Left lobe of liver (tissue), 2 donors: ENCODE measurements at regions not wholly inside any gene's neighbourhood (a gene's known extent, or its start where the extent isn't known, plus 50 kb on each side); places are given as distances from the start of the nearest gene placed in this dataset.
"Not testable (repeated sequence)": the region's sequence is repeated elsewhere in the genome, so short reads cannot be mapped to it uniquely, and the experiment has no call there.

Experiments
- ATAC-seq: fragments of 200-7000 bp; cut with Tn5 transposase; one replicate; pipeline ENCODE4 v1.9.1; 2020; ENCODE audit warnings: mild to moderate bottlenecking, moderate library complexity
- DNase-seq: peaks from one replicate; pipeline ENCODE4 v3.0.0-alpha.2; 2020; ENCODE audit warnings: low spot score
- donor health status: DM: no; HTN: no; CAD: no; lungs with moderate emphysema.
- donor health status: DM: no; HTN: yes; CAD: no.

DNA sequence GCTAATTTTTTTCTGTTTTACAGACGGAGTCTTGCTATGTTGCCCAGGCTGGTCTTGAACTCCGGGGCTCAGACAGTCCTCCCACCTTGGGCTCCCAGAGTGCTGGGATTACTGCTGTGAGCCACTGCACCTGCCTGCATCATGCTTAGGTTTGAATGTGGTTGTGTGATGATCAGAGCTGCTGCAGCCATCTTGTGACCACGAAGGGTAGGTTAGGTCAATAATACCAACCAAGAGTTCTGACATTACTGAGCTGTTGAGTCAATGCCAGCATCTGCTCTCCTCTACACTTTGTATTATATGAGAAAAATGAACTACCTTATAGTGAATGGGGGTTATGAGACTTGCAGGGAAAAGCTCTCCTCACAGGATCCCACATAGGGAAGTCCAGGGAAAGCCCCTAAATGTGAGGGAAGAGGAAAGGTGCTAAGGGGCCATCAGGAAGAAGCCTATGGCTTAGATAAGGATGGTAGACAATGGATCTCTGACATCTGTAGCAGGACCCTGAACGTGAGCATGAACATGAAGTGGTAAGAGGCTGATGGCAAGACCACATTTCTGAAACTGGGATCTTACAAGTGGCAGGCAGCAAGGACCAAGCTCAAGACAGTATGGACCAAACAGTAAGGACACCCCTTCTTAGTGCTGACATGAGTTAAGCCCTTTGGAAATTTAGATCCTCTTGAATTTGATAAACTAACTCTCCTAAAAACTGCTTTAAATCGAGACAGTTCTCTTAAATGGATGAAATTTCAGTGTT is 75.7 kb upstream of the ZNF169 start:
- ATAC-seq (no peak), DNase-seq (no peak)

DNA sequence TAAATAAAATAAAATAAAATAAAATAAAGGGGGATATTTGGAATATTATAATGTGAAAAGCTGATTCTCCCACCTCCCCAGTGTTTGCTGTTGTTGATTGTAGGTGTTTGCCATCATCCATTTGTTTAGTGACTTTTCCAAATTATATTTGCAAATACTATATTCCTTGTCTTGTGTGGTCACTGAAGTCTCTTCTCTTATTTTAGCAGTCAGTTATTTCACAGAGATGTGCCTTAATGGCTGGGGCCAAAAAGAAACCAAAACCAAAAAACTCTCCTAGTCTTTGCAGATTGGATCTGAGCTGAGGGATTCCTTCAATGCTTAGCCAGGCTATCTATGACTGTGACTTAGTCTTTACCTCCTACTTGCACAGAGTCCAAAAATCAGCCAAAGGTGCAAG is 70.9 kb upstream of the ZNF169 start:
- DNase-seq: no peak
- ATAC-seq: no peak

DNA sequence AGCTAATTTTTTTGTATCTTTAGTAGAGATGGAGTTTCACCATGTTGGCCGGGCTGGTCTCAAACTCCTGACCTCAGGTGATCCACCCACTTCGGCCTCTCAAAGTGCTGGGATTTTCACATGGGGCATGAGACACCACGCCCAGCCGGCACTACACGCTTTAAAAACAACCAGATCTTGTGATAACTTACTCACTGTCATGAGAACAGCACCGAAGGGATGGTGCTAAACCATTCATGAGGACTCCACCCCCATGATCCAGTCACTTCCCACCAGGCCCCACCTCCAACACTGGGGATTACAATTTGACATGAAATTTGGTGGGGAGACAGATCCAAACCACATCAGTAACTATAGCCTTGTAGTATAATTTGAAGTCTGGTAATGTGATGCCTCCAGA is 67.4 kb upstream of the ZNF169 start:
- ATAC-seq, DNase-seq: not testable (repeated sequence)

GRCh38 chr9:94198414-94198813 is 60.7 kb upstream of the ZNF169 start:
- ATAC-seq (no peak), DNase-seq (no peak)

DNA sequence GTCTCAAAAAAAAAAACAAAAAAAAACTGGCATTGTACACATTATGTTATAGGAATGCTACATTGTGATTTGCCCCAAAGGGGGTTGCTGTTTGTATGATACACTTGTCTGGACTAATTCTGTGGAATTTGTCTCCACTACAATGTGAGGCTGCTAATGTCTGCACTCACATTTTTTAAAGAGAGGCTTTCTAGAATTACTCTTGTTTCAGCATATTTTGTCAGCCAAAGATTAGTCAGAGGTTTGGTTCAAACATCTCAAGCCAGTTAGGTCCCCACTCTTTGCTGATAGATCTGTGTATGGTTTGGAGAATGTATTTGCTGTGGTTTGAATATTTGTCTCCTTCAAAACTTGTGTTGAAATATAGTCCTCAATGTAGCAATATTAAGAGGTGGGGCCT is 59.3 kb upstream of the ZNF169 start:
- DNase-seq: no peak
- no peak for ATAC-seq

GRCh38 chr9:94204174-94204573 is 54.9 kb upstream of the ZNF169 start:
- ATAC-seq (no peak), DNase-seq (no peak)

- ATAC-seq: no peak
- no peak for DNase-seq
Measured at GRCh38 chr9:94207781-94208180, 51.3 kb upstream of the ZNF169 start.
